Sigmoid colon (tissue), 4 donors: ENCODE measurements at regions not wholly inside any gene's neighbourhood (a gene's known extent, or its start where the extent isn't known, plus 50 kb on each side); places are given as distances from the start of the nearest gene placed in this dataset.

ENCODE experiments used
- EP300 ChIP-seq, 4 donors: sonication (generic); formaldehyde crosslinking; IDR thresholded peaks; one replicate each; pipeline ENCODE4 v1.6.1; 2017; ENCODE audit warnings: antibody characterized with exemption in 4 of 4
- POLR2A ChIP-seq, 2 donors: fragments of 450-650 bp; IDR thresholded peaks; one replicate each; pipeline ENCODE4 v1.6.1; 2016; ENCODE audit warnings: antibody characterized with exemption in 2 of 2, mild to moderate bottlenecking in 2 of 2, moderate library complexity in 2 of 2
- TF ChIP-seq, protein P1 (sequence below), 4 experiments: fragments of 450-650 bp in 3 of 4; fragments of 200-600 bp in 1 of 4; IDR thresholded peaks; one replicate each; pipeline ENCODE4 v1.5.1; 2016 to 2019; ENCODE audit warnings: antibody characterized with exemption in 4 of 4, mild to moderate bottlenecking in 3 of 4, moderate library complexity in 2 of 4

DNA sequence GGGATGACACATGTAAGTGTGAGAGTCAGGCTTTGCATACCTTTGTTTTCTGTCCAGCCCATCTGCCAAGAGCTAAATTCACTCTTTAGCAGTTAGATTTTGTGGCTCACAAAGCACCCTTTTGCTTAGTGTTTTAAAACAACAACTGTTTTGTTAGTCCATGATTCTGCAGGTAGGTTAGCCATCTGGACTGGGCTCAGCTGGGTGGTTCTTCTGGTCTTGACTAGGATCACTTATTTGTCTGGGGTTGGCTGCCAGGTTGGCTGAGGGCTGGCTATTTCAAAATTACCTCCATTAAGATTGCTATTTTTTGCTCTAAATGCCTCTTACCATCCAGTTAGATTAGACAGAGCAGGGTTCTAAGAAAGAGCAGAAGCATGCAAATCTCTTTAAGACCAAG is 489.3 kb downstream of the BTBD3 start:
- TF ChIP-seq POLR2A (IDR thresholded peaks at IDR 0.05) (no peak), EP300 (IDR thresholded peaks at IDR 0.05) (no peak)
- TF ChIP-seq, protein P1, sequence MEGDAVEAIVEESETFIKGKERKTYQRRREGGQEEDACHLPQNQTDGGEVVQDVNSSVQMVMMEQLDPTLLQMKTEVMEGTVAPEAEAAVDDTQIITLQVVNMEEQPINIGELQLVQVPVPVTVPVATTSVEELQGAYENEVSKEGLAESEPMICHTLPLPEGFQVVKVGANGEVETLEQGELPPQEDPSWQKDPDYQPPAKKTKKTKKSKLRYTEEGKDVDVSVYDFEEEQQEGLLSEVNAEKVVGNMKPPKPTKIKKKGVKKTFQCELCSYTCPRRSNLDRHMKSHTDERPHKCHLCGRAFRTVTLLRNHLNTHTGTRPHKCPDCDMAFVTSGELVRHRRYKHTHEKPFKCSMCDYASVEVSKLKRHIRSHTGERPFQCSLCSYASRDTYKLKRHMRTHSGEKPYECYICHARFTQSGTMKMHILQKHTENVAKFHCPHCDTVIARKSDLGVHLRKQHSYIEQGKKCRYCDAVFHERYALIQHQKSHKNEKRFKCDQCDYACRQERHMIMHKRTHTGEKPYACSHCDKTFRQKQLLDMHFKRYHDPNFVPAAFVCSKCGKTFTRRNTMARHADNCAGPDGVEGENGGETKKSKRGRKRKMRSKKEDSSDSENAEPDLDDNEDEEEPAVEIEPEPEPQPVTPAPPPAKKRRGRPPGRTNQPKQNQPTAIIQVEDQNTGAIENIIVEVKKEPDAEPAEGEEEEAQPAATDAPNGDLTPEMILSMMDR (IDR thresholded peaks at IDR 0.05), result no peak
